IMR-90 (cell line): ENCODE measurements at regions not wholly inside any gene's neighbourhood (a gene's known extent, or its start where the extent isn't known, plus 50 kb on each side); places are given as distances from the start of the nearest gene placed in this dataset.

ENCODE experiments used
- ATAC-seq: fragments of 200-7000 bp; cut with Tn5 transposase; 2 replicates; pipeline ENCODE4 v1.9.1; 2020; ENCODE audit warnings: low read depth, mild to moderate bottlenecking, moderate library complexity
- BruUV-seq: library from RNA; stranded (reverse); fragments of 400-500 nt; replicated peaks from 2 replicates; lab custom pipeline; 2021; lab: Mats Ljungman, UMichigan
- CTCF ChIA-PET: fragments of 300-600 bp; formaldehyde crosslinking; extraction: SDS; loops from one replicate; lab custom pipeline; 2021; ENCODE audit warnings: antibody characterized with exemption; lab: Yijun Ruan, JAX
- POLR2A ChIA-PET: fragments of 300-600 bp; sonication (Branson Sonifier 250); formaldehyde crosslinking; loops from one replicate; lab custom pipeline; 2022; ENCODE audit warnings: antibody characterized with exemption; ENCODE audit not compliant: unreplicated experiment; lab: Charles Lee
- DNase-seq: peaks from one replicate; pipeline ENCODE4 v3.0.0; 2013
- H2AFZ ChIP-seq: replicated peaks from 2 replicates; pipeline ENCODE3; 2013; ENCODE audit warnings: low read length, mild to moderate bottlenecking; ENCODE audit not compliant: poor library complexity
- H2AK5ac ChIP-seq: 2 replicates; pipeline ENCODE4 v1.6.1; 2013; ENCODE audit warnings: low read depth, low read length, inconsistent platforms
- H2AK9ac ChIP-seq: replicated peaks from 2 replicates; pipeline ENCODE3; 2013; ENCODE audit warnings: mild to moderate bottlenecking, low read depth, low read length, moderate library complexity; ENCODE audit not compliant: poor library complexity
- H2BK120ac ChIP-seq: 2 replicates; pipeline ENCODE4 v1.6.1; 2013; ENCODE audit warnings: low read depth, low read length, inconsistent platforms
- H2BK15ac ChIP-seq: 3 replicates; pipeline ENCODE4 v1.6.1; 2013; ENCODE audit warnings: low read depth, low read length, inconsistent platforms
- H2BK20ac ChIP-seq: 2 replicates; pipeline ENCODE4 v1.6.1; 2013; ENCODE audit warnings: low read depth, mild to moderate bottlenecking, inconsistent platforms, low read length, moderate library complexity
- H2BK5ac ChIP-seq: 2 replicates; pipeline ENCODE4 v1.6.1; 2013; ENCODE audit warnings: mild to moderate bottlenecking, low read depth, low read length, inconsistent platforms; ENCODE audit not compliant: poor library complexity, severe bottlenecking
- H3K14ac ChIP-seq: replicated peaks from 2 replicates; pipeline ENCODE4 v1.6.1; 2013; ENCODE audit warnings: low read depth, low read length, inconsistent platforms
- H3K18ac ChIP-seq: 2 replicates; pipeline ENCODE4 v1.6.1; 2013; ENCODE audit warnings: low read depth, low read length, control low read depth
- H3K23ac ChIP-seq: 2 replicates; pipeline ENCODE4 v1.6.1; 2013; ENCODE audit warnings: low read depth, low read length, inconsistent platforms
- H3K27ac ChIP-seq: 2 replicates; pipeline ENCODE4 v1.5.1; 2013; ENCODE audit warnings: mild to moderate bottlenecking, control low read depth, low read length; ENCODE audit not compliant: insufficient read depth
- H3K27me3 ChIP-seq: 2 replicates; pipeline ENCODE4 v1.6.1; 2013; ENCODE audit warnings: low read length; ENCODE audit not compliant: control insufficient read depth, insufficient read depth
- H3K36me3 ChIP-seq: 2 replicates; pipeline ENCODE4 v1.6.1; 2013; ENCODE audit warnings: low read length, mixed read lengths; ENCODE audit not compliant: control insufficient read depth, insufficient read depth
- H3K4ac ChIP-seq: 2 replicates; pipeline ENCODE4 v1.6.1; 2013; ENCODE audit warnings: low read depth, low read length, inconsistent platforms
- H3K4me1 ChIP-seq: 2 replicates; pipeline ENCODE4 v1.6.1; 2013; ENCODE audit warnings: low read length, mixed read lengths; ENCODE audit not compliant: control insufficient read depth, insufficient read depth
- H3K4me2 ChIP-seq: 2 replicates; pipeline ENCODE4 v1.6.1; 2013; ENCODE audit warnings: low read depth, mild to moderate bottlenecking, control low read depth, low read length, moderate library complexity
- H3K4me3 ChIP-seq: 2 replicates; pipeline ENCODE4 v1.5.1; 2013; ENCODE audit warnings: low read depth, mild to moderate bottlenecking, control low read depth, low read length, moderate library complexity; ENCODE audit not compliant: insufficient read depth
- H3K56ac ChIP-seq: 2 replicates; pipeline ENCODE4 v1.6.1; 2013; ENCODE audit warnings: low read length, inconsistent platforms; ENCODE audit not compliant: insufficient read depth; ENCODE audit errors: extremely low read depth
- H3K79me1 ChIP-seq, 2 experiments: 2 replicates each; pipeline ENCODE4 v1.6.1; 2013; ENCODE audit warnings: low read length in 2 of 2, inconsistent platforms in 1 of 2, low read depth in 1 of 2
- H3K9ac ChIP-seq: 2 replicates; pipeline ENCODE4 v1.6.1; 2013; ENCODE audit warnings: low read depth, low read length, control low read depth
- H3K9me1 ChIP-seq: 2 replicates; pipeline ENCODE4 v1.6.1; 2013; ENCODE audit warnings: low read length, inconsistent platforms; ENCODE audit not compliant: insufficient read depth
- H3K9me3 ChIP-seq: 2 replicates; pipeline ENCODE4 v1.6.1; 2013; ENCODE audit warnings: low read length; ENCODE audit not compliant: control insufficient read depth, insufficient read depth
- H4K20me1 ChIP-seq: 2 replicates; pipeline ENCODE4 v1.6.1; 2013; ENCODE audit warnings: low read length, inconsistent platforms; ENCODE audit not compliant: insufficient read depth
- H4K5ac ChIP-seq: 2 replicates; pipeline ENCODE4 v1.6.1; 2013; ENCODE audit warnings: mild to moderate bottlenecking, low read depth, low read length, control low read depth
- H4K8ac ChIP-seq, 2 experiments: 2 replicates each; pipeline ENCODE4 v1.6.1; 2013; ENCODE audit warnings: low read depth in 2 of 2, low read length in 2 of 2, control low read depth in 1 of 2, inconsistent platforms in 1 of 2
- H4K91ac ChIP-seq: 2 replicates; pipeline ENCODE4 v1.6.1; 2013; ENCODE audit warnings: low read depth, low read length, inconsistent platforms; ENCODE audit not compliant: insufficient read depth
- SMC3 ChIP-seq: fragments of 150-350 bp; IDR thresholded peaks from 2 replicates; pipeline ENCODE4 v1.6.1; 2016; ENCODE audit warnings: low read depth, mild to moderate bottlenecking, antibody characterized with exemption, low read length, moderate library complexity
- WGBS, 2 experiments: methylation state at CpG; one replicate each; pipeline versions ENCODE4 v1.1.5 to v1.1.7; 2013; ENCODE audit warnings: missing lambda C conversion rate in 2 of 2; ENCODE audit not compliant: insufficient read length in 1 of 2; ENCODE audit errors: extremely low coverage in 2 of 2; 5-methylcytosine and 5-hydroxymethylcytosine counted together
- dilution Hi-C: fragments of 300-500 bp; cut with HindIII; formaldehyde crosslinking; loops from one replicate; pipeline ENCODE4 v1.14.3; 2018; ENCODE audit warnings: low sequenced_read_pairs; ENCODE audit not compliant: unreplicated experiment
- in situ Hi-C: fragments of 300-500 bp; cut with MboI; formaldehyde crosslinking; loops from 3 replicates; pipeline ENCODE4 v1.14.3; 2019; ENCODE audit warnings: low sequenced_read_pairs, inconsistent platforms, mixed read lengths
- intact Hi-C: fragments of 100-400 bp; cut with micrococcal nuclease; formaldehyde crosslinking; loops from 2 replicates; pipeline ENCODE4 v1.10.0; 2022
- TF ChIP-seq, protein P1 (sequence below): conservative IDR thresholded peaks from 2 replicates; pipeline ENCODE4 v1.5.1; 2012; ENCODE audit warnings: mild to moderate bottlenecking, low read depth, low read length, improper control_type of control experiment

DNA sequence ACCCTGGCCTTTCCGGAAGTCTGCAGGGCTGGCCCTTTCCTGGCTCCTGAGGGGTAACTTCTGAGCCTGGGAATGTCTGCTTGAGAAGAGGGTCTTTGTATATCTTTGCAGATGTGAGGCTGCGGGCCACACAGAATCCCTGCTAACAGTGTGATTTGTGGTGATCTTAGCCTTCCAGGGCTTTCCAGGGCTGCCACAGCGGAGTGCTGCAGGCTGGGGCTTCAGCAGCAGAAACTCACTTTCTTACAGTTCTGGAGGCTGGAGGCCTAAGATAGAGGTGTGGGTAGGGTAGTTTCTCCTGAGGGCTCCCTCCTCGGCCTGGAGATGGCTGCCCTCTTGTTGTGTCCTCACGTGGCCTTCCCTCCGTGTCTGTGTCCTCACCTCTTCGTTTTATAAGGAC lies 294.7 kb upstream of the HS6ST1 start:
- Histone ChIP-seq H3K9me1 (no peaks in the 10 kb centered on the region; the same call in 1 of the 2 replicates), H4K20me1 (no peaks in the 10 kb centered on the region), H3K4me1 (no peaks in the 10 kb centered on the region), H3K23ac (no peak overlapping the region), H3K36me3 (no peaks in the 10 kb centered on the region), H3K56ac (no peak overlapping the region), H3K9ac (no peak overlapping the region), H3K9me3 (no peaks in the 10 kb centered on the region), H3K14ac (no peak overlapping the region), H3K4me2 (no peak overlapping the region), H3K4me3 (no peak overlapping the region), H2AK5ac (no peak overlapping the region), H3K27ac (no peak overlapping the region), H4K91ac (no peak overlapping the region), H3K79me1 (no peaks in the 10 kb centered on the region), H3K4ac (no peak overlapping the region), H3K18ac (no peak overlapping the region), H2BK15ac (no peak overlapping the region), H2AFZ (peak overlapping the region; percentile 56), H2BK120ac (no peak overlapping the region), H4K5ac (no peak overlapping the region), H4K8ac (no peak overlapping the region), H2BK5ac (no peak overlapping the region), H2BK20ac (no peak overlapping the region), H3K27me3 (no peaks in the 10 kb centered on the region; the same call in 1 of the 2 replicates), H2AK9ac (no peak overlapping the region)
- dilution Hi-C loops: no loop called here
- in situ Hi-C loops: no loop called here
- no TSS peak for BruUV-seq
- ChIA-PET CTCF (no interaction called here), POLR2A (no interaction called here)
- no CpG with 5 or more reads among the region's 7 CpGs for WGBS, 2 experiments
- no peak for ATAC-seq
- no peak for DNase-seq
- intact Hi-C loops: no loop called here
- TF ChIP-seq, protein P1, sequence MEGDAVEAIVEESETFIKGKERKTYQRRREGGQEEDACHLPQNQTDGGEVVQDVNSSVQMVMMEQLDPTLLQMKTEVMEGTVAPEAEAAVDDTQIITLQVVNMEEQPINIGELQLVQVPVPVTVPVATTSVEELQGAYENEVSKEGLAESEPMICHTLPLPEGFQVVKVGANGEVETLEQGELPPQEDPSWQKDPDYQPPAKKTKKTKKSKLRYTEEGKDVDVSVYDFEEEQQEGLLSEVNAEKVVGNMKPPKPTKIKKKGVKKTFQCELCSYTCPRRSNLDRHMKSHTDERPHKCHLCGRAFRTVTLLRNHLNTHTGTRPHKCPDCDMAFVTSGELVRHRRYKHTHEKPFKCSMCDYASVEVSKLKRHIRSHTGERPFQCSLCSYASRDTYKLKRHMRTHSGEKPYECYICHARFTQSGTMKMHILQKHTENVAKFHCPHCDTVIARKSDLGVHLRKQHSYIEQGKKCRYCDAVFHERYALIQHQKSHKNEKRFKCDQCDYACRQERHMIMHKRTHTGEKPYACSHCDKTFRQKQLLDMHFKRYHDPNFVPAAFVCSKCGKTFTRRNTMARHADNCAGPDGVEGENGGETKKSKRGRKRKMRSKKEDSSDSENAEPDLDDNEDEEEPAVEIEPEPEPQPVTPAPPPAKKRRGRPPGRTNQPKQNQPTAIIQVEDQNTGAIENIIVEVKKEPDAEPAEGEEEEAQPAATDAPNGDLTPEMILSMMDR: no peak
- no peak for TF ChIP-seq SMC3
